GM10266 (cell line): ENCODE measurements at regions not wholly inside any gene's neighbourhood (a gene's known extent, or its start where the extent isn't known, plus 50 kb on each side); places are given as distances from the start of the nearest gene placed in this dataset.

Source experiments
- DNase-seq: peaks from one replicate; pipeline ENCODE4 v3.0.0; 2012; ENCODE audit errors: extremely low spot score
- TF ChIP-seq, protein P1 (sequence below): IDR thresholded peaks from 2 replicates; pipeline ENCODE4 v1.5.1; 2012; ENCODE audit warnings: mild to moderate bottlenecking, low read depth; ENCODE audit not compliant: control insufficient read depth, insufficient read depth; ENCODE audit errors: missing control alignments

- no peak for DNase-seq
These were observed 67.6 kb upstream of the CFAP20DC start for GRCh38 chr3:59117396-59117795.

DNA sequence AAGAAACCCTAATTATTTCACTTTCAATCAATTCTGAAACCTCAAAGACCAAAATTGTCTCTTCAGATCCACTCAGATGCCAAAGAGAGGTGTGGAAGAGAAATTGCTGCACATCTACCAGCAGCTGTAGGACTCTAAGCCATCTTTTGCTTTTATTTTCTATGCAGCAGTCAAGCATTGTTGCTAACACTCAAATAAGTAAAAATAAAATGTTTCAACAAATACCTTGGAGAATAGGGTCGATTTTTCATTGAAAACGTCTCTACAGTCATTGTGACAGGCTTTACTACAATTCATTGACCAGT is 66.4 kb upstream of the CFAP20DC start:
- TF ChIP-seq, protein P1, sequence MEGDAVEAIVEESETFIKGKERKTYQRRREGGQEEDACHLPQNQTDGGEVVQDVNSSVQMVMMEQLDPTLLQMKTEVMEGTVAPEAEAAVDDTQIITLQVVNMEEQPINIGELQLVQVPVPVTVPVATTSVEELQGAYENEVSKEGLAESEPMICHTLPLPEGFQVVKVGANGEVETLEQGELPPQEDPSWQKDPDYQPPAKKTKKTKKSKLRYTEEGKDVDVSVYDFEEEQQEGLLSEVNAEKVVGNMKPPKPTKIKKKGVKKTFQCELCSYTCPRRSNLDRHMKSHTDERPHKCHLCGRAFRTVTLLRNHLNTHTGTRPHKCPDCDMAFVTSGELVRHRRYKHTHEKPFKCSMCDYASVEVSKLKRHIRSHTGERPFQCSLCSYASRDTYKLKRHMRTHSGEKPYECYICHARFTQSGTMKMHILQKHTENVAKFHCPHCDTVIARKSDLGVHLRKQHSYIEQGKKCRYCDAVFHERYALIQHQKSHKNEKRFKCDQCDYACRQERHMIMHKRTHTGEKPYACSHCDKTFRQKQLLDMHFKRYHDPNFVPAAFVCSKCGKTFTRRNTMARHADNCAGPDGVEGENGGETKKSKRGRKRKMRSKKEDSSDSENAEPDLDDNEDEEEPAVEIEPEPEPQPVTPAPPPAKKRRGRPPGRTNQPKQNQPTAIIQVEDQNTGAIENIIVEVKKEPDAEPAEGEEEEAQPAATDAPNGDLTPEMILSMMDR = no peak
- DNase-seq = no peak

More at GRCh38 chr3:59117396-59117795, 67.6 kb upstream of the CFAP20DC start:
- TF ChIP-seq, protein P1 = no peak

DNA sequence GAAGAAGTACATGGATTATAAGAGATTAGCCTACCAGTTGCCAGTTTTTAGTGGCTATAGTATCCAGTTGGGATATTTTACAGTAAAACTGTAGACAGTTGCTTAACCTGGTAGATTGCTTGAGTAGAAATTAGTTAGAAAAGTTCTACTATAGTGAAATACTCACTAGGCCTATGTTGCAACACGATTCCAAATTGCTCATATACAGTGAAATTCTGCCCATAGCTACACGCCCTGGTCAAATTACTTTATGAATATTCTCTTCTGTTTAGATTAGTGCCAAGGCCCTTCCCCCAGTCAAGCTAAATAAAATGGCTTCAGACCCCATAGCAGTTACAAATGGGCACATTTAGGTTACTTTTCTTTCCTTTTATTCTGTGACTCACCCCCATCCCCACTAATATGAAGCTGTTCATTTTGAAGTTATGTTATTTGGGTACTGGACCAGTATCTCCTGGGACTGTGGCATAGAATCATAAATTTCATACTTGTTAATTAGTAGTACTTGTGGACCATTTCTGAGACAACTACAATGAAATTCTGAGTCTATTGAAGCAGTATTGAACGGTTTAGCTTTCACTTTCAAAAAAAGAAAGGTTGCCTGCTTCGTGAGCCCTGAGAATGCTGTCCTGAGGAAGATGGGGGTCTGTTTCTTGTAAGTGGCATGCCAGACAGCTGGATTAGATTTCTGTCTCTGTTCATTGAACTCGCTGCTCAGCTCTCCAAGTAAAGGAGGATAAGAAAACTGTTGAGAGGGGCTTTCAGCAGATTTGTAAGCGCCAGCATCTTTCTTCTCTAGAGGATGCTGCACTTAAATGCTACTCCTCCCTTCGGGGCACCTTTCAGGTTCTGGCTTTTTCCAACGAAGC is 65.8 kb upstream of the CFAP20DC start:
- TF ChIP-seq, protein P1 = no peak
- no peak for DNase-seq

DNA sequence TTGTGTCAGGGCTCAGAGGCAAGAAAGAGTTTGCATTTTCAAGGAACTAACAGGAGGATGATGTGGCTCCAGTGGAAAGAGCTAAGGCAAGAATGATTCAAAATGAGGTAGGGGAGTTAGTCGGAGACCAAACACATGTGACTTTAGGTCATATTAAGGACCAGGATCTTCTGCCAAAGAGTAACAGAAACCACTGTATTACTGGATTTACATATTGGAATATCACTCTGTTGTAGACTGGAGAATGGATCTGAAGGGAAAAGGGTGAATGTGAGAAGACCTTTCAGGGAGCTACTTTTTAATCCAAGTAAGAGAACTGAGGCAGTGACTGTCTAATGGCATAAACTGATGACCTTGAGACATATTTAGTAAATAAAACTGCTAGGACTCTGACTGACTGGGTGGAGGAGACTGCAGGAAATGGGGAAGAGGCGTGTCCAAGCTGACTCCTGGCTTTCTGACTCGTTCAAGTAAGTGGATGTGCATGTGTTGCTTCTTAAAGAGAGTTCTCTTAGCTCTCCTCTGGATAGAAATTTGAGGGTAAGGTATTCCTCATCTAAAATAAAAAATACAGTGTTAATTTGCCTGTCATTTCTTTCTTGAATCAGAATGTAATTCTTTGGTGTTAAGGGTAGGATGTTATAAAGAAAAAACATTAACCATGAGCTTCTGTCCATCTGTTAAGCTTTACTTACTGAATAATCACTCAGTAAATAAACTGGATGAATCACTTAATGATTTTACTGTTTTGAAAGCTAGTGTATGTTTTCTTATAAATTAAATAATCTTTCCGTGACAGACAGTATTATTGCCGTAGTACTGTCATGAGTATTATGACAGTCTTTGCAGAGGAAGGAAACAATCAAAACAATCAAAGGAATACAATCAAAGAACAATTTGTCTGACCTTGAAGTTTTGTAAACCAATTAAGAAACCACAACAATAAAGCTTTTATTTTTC is 58.3 kb upstream of the CFAP20DC start:
- no peak for DNase-seq
- TF ChIP-seq, protein P1 = no peak

DNA sequence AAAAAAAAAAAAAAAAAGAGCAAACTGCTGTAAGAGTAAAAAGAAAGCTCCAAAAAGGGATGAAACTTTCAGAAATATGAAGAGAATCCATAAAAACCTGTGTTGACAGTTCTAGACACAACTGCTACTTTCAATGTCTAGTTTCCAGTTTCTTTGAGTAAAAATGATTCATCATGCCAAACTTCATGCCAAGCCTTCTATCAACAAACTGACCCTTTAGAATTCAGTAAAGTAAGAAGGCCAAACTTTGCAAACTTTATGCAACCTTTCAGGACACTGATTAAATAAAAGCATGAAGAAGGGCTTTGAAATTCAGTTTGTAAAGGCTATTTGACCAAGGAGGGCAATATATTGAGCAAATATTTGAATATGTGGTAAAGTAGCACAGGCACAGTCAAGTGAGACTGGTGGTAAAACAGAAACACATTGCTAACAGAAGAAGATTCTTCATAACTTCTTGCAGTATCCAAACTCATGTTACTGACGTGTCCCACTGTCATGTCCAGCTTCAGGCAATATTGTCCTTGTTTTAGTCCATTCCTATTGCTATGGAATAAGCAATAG is 56.3 kb upstream of the CFAP20DC start:
- DNase-seq = no peak
- TF ChIP-seq, protein P1 = no peak

- TF ChIP-seq, protein P1 = no peak
- DNase-seq = no peak
These were observed 53.7 kb upstream of the CFAP20DC start for GRCh38 chr3:59103552-59103951.

- DNase-seq = no peak
These were observed 51.5 kb upstream of the CFAP20DC start for GRCh38 chr3:59101231-59101736.

More at GRCh38 chr3:59101231-59101736, 51.5 kb upstream of the CFAP20DC start:
- TF ChIP-seq, protein P1 = no peak
